ENCODE measurements at regions not wholly inside any gene's neighbourhood (a gene's known extent, or its start where the extent isn't known, plus 50 kb on each side); places are given as distances from the start of the nearest gene placed in this dataset.

GRCh38 chr21:16978309-16978895, 534.4 kb upstream of the CXADR start:
- no peak for DNase-seq

- no peak for DNase-seq
These were observed 533.3 kb upstream of the CXADR start for GRCh38 chr21:16979574-16979973.

GRCh38 chr21:16983420-16983819, 529.4 kb upstream of the CXADR start:
- DNase-seq = no peak

- DNase-seq = no peak
These were observed 520.4 kb upstream of the CXADR start for GRCh38 chr21:16992448-16992847.

GRCh38 chr21:16993416-16994038, 519.3 kb upstream of the CXADR start:
- no peak for DNase-seq

- no peak for DNase-seq
These were observed 510.1 kb upstream of the CXADR start for GRCh38 chr21:17002594-17003257.

GRCh38 chr21:17003258-17003615, 509.6 kb upstream of the CXADR start:
- DNase-seq = no peak

GRCh38 chr21:17003763-17004373, 509.0 kb upstream of the CXADR start:
- no peak for DNase-seq

GRCh38 chr21:17032141-17032655, 480.6 kb upstream of the CXADR start:
- DNase-seq = no peak

GRCh38 chr21:17044696-17045095, 468.1 kb upstream of the CXADR start:
- DNase-seq = no peak

- DNase-seq = no peak
These were observed 467.5 kb upstream of the CXADR start for GRCh38 chr21:17045214-17045853.

- no peak for DNase-seq
These were observed 463.9 kb upstream of the CXADR start for GRCh38 chr21:17048974-17049373.

GRCh38 chr21:17050156-17050555, 462.7 kb upstream of the CXADR start:
- no peak for DNase-seq

- DNase-seq = no peak
These were observed 462.2 kb upstream of the CXADR start for GRCh38 chr21:17050646-17051045.

- no peak for DNase-seq
These were observed 461.8 kb upstream of the CXADR start for GRCh38 chr21:17051054-17051453.

GRCh38 chr21:17053321-17053720, 459.5 kb upstream of the CXADR start:
- no peak for DNase-seq

- no peak for DNase-seq
These were observed 452.9 kb upstream of the CXADR start for GRCh38 chr21:17059936-17060335.

- no peak for DNase-seq
These were observed 446.8 kb upstream of the CXADR start for GRCh38 chr21:17066006-17066405.

- DNase-seq = no peak
These were observed 441.8 kb upstream of the CXADR start for GRCh38 chr21:17071093-17071492.

- DNase-seq = no peak
These were observed 431.6 kb upstream of the CXADR start for GRCh38 chr21:17081193-17081592.

GRCh38 chr21:17082843-17083483, 429.9 kb upstream of the CXADR start:
- no peak for DNase-seq

- no peak for DNase-seq
These were observed 427.1 kb upstream of the CXADR start for GRCh38 chr21:17085707-17086106.

- no peak for DNase-seq
These were observed 424.3 kb upstream of the CXADR start for GRCh38 chr21:17088500-17088899.
